Heart left ventricle (tissue), 13 donors: ENCODE measurements at regions not wholly inside any gene's neighbourhood (a gene's known extent, or its start where the extent isn't known, plus 50 kb on each side); places are given as distances from the start of the nearest gene placed in this dataset.

Experiments
- POLR2A ChIP-seq, 2 donors: fragments of 450-650 bp; IDR thresholded peaks; one replicate each; pipeline ENCODE4 v1.6.1; 2017; ENCODE audit warnings: antibody characterized with exemption in 2 of 2, mild to moderate bottlenecking in 2 of 2, moderate library complexity in 2 of 2
- TF ChIP-seq, protein P1 (sequence below), 12 donors: fragments of 200-600 bp; sonication (generic) in 4 of 12; IDR thresholded peaks; one replicate each; pipeline versions ENCODE4 v1.5.0 to v1.8.0; 2018 to 2022; ENCODE audit warnings: antibody characterized with exemption in 12 of 12, mild to moderate bottlenecking in 5 of 12
- donor health status: ischemic (EF 13 %, LVEDD 7.1; RV severe dilation, severe dysfunction).
- donor health status: DM: no; HTN: yes; CAD: no.
- donor health status: DM: no; HTN: no; CAD: no.
- donor health status: ischemic (EF 25% LVEDD 6.9; RV normal size, moderate dysfunction).
- donor health status: ischemic (EF 25% LVEDD 5.7; RV mildly dilated, moderate dysfunction).
- donor health status: ischemic (EF 35%, LVEDD 5.7; RV mildly dilated, moderate dysfunction).
- donor health status: nonischemic (EF 11% LVEDD 7.7; RV severe dilation, severe dysfunction).
- donor health status: DM: yes; HTN: yes; CAD: no.
- donor health status: PGD.
- donor health status: ischemic (EF 29% LVEDD 5.4; RV normal size, mild dysfunction).
- donor health status: nonischemic (EF 23%, LVEDD 6.1; RV moderate dilation, normal function).

DNA sequence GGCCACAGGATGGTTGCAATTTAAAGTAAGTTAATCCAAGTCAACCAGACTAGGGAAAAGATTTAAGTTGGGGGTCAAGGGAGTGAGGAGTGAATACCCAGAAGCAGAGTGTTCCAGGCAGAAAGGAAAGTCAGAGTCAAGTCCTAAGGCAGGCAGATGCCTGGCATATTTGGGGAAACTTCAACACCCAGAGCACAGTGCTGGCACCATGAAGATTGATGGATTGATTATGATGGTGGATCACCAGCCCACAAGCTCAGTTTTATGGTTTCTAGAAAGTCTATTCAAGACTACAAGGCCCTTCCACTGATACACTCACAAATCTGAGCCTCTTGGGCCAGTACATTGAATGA, 100.1 kb upstream of the DUSP10 start:
- TF ChIP-seq, protein P1, sequence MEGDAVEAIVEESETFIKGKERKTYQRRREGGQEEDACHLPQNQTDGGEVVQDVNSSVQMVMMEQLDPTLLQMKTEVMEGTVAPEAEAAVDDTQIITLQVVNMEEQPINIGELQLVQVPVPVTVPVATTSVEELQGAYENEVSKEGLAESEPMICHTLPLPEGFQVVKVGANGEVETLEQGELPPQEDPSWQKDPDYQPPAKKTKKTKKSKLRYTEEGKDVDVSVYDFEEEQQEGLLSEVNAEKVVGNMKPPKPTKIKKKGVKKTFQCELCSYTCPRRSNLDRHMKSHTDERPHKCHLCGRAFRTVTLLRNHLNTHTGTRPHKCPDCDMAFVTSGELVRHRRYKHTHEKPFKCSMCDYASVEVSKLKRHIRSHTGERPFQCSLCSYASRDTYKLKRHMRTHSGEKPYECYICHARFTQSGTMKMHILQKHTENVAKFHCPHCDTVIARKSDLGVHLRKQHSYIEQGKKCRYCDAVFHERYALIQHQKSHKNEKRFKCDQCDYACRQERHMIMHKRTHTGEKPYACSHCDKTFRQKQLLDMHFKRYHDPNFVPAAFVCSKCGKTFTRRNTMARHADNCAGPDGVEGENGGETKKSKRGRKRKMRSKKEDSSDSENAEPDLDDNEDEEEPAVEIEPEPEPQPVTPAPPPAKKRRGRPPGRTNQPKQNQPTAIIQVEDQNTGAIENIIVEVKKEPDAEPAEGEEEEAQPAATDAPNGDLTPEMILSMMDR (IDR thresholded peaks at IDR 0.05): no peak
- no peak for TF ChIP-seq POLR2A (IDR thresholded peaks at IDR 0.05)
